GM19467 (cell line): ENCODE measurements at regions not wholly inside any gene's neighbourhood (a gene's known extent, or its start where the extent isn't known, plus 50 kb on each side); places are given as distances from the start of the nearest gene placed in this dataset.

ENCODE experiments used
- ATAC-seq: cut with Tn5 transposase; IDR thresholded peaks from one replicate; pipeline ENCODE4 v1.9.1; 2021; ENCODE audit warnings: mild to moderate bottlenecking, moderate library complexity; ENCODE audit not compliant: unreplicated experiment

DNA sequence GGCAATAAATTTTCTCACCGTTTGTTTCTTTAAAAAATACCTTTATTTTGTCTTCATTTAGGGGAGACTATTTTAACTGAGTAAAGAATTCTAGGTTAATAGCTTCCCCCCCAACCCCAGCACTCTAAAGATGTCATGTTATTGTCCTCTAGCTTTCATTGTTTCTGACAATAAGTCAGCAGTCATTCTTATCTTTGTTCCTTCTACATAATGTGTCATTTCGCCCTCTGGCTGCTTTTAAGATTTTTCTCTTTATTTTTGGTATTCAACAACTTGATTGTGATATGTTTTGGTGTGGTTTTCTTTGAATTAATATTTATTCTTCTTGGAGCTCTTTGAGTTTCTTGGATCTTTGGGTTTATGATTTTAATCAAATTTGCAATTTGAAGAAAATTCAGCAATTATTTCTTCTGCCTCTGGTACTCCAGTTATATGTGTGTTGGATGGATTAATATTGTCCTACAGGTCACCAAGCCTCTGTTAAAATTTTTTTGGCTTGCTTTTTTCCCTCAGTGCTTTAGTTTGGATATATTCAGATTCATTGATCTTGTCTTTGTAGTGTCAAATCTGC is 64.6 kb upstream of the ELN start:
- ATAC-seq, result no peak

DNA sequence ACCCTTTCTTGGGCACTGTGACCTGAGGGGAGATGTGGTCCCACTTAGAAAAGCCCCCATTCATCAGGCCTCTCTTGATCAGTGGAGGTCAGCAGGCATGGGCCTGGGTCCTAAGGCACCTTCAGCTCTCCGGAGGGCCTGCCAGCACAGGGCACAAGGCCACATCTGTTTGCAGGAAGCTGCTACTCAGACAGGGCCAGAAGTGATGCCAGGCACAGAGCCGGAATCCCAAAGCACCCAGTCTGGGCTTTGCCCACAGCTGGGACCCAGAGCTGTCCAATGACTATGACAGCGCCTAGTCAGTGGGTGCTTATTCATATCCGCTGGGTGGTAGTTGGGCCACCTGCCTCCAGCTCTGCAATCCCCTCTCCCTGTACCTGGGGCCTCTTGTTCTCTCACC is 63.2 kb upstream of the ELN start:
- ATAC-seq, result no peak

DNA sequence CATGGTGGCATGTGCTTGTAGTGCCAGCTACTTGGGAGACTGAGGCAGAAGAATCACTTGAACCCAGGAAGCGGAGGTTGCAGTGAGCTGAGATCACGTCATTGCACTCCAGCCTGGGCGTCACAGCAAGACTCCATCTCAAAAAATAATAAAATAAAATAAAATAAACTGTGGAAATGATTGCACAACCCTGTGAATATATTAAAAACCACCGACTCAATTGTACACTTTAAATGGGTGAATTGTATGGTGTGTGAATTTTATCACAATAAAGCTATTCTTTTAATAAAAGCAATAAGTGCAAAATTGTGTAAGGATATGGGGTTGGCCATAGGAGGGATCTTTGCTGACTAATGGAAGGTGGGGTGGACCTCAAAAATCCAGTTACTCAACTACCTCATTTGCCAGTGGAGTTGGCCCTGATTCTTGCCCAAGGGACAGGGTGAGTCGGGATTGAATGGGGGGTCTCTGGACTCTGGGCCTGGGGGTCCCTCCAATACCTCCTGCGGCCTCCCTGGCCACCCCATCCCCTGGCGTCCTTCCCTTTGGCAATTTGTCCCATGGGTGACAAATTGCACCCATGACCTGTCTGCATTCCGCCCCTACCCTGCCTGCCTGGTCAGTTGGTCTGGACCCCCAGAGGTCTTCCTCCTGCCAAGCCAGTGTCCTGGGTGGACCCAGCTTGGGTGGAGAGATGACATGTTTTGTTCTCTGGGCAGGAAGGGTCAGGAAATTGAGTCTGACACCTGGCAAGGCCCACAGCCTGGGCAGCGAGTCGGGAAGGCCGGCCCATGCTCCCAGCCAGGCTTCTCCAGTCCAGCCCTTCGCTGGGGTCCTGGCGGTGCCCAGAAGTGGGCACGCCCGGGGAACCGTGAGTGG is 61.7 kb upstream of the ELN start:
- no peak for ATAC-seq

DNA sequence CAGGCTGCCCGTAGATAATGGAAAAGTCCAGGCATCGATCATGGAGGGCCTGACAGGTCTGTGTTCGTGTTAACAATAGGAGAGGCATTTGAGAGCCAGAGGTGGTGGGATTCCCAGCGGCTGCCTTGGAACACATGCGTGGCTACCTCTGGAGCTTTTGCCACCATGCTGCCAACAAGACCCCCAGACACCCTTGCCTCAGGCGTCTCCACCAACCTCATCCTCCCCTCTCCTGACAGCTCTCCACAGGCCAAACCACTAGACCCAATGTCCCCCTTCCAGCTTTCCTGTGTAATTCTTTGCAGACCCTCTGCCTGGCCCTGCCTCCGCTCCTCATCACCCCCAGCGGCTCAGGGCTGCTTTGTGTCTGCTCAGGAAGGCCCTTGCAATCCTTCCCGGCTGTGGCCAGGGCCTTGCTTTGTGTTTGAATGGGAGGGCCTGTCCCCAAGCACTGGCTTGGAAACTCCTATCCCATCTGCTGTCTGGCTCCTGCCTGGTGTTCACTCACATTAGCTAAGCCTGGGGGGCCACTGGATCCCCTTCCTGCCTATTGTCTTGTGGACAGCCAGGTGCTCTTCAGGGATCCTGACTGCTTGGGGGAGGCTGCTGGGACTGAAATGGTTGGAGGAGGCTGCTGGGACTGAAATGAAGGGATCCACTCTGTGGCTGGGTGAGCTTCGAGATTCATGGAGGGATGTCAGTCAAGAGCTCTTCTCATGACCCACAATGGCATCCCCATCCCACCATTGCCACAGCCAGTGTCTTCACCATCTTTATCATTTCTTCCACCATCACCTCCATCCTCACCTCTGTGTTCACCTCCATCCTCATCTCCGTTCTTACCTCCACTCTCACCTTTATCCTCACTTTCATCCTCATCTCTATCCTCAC is 60.8 kb upstream of the ELN start:
- ATAC-seq, result no peak

DNA sequence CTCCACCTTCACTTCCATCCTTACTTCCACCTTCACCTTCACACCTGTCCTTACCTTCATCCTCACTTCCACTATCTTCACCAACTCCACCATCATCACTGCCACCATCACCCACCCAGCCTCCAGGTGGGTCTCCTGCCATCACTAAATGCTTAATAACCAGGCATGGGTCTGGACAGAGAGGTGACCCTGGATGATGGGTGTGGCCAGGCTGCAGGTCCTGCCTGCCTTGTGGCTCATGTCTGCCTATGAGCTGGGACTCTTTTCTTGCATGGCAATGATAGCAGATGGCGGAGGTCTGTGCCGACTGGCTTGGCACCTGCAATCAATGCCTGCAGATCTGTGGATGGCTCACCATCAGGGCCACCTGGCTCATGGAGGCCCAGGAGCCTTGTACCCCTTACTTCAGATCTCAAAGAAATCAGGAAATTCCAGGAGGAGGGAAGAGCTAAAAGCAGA is 60.1 kb upstream of the ELN start:
- no peak for ATAC-seq

DNA sequence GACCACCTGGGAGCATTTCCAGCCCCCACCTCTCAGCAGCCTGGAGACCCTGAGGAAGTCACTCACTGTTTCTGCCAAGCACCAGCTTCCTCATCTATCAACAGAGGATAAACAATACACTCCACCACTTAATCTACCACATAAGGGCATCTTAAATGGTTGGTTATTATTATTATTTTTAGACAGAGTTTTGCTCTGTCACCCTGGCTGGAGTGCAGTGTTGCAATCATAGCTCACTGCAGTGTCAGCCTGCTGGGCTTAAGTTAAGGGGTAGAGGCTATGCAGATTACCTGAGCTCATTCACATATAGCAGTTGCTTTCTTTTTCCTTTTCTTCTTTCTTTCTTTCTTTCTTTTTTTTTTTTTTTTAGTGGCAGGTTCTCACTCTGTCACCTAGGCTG is 59.5 kb upstream of the ELN start:
- ATAC-seq, result no peak

DNA sequence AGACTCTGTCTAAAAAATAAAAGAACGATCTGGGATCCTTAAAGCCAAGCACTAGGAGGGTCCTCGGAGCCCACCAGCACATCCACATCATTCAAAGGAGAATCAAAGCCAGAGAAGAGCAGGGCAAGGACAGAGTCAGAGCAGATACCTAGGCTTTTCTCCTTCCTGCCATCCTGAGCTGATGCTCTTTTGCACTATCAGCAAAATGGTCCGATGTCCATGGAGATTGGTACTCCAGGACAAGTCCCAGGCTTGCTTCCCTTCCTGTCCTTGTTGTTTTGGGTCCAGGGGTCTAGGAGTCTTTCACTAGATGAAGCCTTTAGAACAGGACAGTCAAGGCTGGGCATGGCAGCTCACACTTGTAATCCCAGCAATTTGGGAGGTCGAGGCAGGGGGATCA is 58.0 kb upstream of the ELN start:
- ATAC-seq, result no peak

DNA sequence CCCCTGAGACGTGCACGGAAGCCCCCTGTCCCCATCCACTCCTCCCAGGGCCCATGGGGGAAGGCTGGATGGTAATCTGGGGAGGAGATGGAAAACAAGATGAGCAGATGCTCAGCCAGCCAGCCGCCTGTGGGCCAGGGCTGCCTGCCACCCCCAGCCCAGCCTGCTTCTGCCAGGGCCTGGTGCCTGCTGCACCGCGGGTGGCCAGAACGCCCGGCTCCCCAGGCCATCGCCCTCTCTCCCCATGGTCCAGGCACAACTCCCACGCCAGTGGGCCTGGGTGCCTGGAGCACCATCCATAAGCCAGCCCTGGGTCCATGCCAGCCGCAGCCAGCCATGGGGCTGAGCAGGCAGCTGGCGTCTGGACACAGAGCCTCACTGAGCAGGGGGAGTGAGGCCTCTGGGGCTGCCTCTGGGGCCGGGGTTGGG is 57.2 kb upstream of the ELN start:
- no peak for ATAC-seq

DNA sequence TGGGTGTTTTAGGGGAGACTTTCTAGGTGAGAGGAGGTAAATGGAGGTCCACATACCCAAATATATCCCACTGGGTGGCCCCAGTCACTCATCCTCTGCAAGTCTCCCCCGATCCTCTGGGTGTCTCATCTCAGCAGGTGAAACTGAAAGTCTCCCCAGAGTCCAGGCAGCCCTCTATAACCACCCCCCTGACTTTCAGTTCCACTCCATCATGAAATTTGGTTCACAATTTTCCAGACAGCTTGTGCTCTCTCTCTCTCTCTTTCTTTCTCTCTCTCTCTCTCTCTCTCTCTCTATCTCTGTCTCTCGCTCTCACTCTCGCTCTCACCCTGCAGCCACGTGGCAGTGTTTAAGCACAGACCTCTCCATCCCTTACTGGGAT is 56.7 kb upstream of the ELN start:
- peak; percentile 58 for ATAC-seq

DNA sequence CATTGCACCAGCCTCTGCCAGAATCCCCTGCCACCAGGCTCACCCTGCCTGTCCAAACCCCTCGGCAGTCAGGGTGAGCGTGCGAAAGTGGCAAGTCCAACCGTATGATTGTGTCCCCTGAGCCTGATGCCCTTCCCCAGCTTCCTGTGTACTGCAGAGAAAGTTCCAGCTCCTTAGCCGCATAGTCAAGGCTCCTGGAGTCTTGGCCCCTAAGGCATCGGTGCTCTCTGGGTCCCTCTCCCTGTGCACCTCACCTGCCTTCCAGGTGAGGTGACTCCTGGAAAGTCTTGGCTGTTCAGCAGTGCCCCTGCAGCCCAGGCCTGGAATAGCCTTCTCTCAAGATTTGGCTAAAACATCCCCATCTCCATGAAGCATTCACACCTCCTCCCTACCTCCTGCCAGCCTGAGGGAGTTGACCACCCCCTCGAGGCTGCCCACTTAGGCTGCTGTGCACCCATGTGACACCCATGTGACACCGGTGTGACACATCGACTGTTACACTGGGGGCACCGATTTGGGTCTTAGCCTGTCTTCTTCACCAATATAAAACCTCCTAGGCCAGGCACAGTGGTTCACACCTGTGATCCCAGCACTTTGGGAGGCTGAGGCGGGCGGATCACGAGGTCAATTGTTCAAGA is 56.1 kb upstream of the ELN start:
- ATAC-seq, result peak; percentile 14

DNA sequence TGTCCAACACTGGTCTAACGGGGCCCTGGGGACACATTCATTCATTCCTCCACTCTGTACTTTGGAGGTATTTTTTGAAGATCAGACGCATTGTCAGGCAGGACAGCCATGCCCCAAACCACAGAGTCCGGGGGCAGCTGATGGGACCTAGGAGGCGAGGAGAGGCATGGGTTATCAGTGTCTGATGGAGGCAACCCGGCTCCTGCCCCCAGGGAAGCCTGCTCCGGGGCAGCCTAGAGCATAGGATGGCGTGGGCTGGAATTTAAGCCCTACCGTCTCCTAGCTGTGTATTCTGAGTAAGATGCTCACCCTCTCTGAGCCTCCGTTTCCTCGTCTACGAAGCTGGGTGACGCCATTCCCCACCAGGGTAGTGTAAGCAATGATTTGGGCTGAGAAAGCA is 55.4 kb upstream of the ELN start:
- no peak for ATAC-seq

DNA sequence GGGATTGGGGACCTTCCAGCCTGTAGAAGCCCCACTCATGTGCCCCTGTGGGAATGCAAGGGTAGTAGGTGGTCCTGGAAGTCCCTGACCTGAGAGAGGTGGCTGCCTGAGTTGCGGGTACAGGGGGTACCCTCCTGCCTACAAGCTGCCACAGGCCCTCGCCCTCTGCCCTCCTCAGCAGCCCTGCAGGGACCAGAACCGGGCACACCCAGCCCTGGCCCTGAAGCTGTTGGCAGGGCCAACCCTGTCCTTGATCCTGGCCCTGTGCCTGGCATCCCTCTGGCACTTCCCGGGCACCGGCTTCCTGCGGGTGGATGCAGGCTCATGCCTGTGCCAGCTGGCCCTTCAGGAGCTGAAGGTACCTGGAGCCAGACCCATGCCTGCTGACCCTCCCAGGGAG is 54.9 kb upstream of the ELN start:
- no peak for ATAC-seq

DNA sequence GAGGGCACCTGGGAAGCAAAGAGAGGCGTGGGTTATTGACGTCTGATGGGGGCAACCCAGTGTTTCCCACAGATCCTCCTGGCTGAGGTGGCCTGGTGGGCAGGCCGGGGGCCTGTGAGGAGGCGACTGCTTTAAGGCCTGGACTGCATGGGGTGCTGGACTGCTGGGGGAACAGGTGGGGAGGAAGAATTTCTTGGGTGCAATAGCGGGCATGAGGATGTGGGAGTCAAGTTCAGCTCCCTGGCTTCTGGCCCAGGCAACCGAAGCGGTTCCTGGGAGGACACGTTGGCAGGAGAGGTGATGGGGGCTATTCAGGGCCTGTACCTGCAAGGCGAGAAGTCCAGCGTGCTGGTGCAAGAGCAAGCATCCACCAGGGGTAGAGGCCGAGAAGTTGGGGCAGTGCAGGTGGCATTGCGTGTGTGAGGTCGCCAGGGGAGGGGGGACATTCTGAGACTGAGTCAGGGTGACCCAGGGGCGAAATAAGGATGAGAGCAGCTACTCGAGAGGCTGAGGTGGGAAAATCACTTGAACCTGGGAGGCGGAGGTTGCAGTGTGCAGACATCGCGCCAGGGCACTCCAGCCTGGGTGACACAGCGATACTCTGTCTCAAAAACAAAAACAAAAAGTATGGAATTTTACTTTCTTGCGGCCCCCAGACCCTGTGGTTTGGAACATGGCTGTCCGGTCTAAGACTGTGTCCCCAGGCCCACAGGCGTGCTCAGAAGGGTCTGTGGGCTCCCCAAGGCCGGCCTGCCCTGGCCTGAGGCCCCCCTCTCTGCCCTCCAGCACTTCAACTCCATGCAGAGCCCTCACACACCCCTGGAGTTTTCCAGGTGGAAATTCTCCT is 53.6 kb upstream of the ELN start:
- ATAC-seq, result no peak

DNA sequence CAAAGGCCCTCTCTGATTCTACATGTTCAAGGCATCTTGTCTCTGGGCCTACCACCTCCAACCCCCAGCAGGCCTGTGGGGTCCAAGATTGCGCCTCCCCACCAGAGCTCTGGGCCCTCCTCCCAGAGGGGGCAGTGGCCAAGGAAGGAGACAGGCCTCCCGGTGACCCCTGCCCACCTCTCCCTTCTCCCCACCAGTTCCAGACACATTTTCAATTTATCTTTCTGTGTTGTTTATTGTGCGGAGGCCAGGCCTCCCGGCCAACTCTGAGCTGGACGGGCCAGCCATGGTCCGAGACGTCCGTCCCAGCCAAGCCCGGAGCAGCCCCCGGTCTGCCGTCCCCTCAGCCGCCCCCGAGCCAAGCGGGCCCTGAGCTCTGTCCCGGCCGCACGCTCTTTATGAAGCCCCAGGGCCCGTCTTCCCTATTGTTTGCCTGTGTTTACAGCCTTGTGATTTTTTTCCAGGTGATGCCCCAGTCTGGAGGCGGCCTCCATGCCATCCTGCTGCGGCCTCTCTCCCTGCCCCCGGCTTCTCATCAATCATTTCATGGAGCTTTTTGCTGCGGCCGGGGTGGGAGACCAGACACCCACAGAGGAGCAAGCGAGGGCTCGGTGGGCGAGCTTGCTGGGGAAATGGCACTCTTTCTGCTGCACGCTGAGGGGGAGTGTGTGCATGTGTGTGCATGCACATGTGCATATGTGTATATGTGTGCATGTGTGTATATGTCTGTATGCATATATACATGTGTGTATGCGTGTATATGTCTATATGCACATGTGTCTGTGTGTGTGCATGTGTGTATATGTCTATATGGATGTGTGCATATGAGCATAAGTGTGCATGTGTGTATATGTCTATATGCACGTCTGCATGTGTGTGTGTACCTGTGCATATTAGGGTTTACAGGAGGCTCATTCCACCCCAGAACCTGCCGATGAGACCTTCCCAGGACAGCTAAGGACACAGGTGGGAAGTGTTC is 52.7 kb upstream of the ELN start:
- ATAC-seq, result no peak

DNA sequence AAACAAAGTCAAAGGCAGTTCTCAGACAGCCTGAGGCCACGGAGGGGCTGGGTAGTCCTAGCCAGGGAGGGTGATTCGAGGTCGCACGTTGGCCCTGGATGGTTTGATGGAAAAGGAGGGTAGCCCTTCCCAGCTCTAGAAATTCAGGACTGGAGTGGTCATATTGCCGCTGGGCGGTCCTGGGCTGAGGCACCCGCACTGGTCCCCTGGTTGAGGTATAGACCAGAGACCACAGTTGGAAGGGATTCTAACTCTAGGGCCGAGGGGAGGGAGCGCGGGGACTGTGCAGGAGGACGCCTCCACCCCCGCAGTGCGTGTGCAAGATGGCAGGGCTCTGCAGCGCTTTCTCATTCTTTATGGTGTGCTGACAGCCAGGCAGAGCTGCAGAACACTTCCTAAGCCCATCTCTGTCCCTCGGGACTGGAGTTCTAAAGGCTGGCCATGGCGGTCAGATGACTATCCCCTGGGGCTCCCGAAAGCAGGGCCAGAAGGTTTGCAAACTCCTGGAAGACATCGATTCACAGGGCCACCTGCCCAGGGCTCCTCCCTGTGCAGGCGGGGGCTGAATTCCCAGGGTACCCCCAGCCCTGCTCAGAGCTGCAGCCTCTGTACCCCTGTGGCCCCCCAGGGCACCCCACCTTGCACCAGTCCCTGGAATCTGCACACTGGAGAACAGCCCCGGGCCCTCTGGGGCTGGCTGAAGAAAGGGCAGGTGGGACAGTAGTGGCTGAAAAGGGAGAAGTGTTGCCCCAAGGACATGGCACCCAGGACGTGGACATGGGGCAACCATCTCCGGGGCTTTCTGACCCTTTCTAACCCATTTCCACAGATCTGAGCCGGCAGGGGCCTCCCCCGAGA is 51.0 kb upstream of the ELN start:
- ATAC-seq, result no peak

DNA sequence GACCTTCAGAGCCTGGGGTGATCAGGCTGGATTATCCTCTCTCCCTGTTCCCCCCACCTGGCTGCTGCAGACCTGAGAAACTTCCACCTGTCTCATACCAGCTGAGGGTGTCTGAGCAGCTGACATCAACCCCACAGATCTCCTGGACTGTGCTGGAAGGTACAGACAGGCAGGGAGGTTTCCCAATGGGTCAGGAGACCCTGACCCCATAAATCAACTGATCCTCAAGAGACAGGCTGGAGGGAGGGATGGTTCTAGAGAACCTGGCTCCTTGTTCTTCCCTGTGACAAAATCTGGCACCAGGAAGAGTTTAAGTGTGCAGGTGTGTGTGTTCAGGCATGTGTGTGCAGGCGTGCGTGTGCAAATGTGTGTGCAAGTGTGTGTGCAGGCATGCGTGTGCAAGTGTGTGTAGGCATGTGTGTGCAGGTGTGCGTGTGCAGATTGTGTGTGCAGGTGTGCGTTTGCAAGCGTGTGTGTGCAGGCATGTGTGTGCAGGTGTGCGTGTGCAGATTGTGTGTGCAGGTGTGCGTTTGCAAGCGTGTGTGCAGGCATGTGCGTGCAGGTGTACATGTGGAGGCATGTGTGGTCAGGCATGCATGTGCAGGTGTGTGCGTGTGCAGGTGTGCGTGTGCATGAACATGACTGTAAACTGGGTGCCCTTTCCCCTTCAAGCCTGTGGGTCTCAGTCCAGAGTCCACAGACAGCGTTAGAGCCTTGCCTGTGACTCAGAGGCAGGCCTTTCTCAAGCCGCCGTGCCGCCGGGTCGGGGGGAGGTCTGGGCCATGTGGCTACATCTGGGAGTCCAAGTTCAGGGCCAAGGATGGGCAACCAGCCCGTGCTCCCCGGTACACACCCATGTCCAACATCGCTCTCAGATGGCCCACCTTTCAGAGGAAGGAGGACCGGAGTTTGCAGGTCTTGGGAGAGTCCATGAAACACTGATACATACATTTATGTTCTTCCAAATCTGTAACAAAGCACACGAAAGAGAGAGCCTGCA is 50.1 kb upstream of the ELN start:
- no peak for ATAC-seq
